ENCODE measurements at regions not wholly inside any gene's neighbourhood (a gene's known extent, or its start where the extent isn't known, plus 50 kb on each side); places are given as distances from the start of the nearest gene placed in this dataset.
A peak's percentile ranks its signal among the peaks of the same experiment; 100 is the strongest.

DNA sequence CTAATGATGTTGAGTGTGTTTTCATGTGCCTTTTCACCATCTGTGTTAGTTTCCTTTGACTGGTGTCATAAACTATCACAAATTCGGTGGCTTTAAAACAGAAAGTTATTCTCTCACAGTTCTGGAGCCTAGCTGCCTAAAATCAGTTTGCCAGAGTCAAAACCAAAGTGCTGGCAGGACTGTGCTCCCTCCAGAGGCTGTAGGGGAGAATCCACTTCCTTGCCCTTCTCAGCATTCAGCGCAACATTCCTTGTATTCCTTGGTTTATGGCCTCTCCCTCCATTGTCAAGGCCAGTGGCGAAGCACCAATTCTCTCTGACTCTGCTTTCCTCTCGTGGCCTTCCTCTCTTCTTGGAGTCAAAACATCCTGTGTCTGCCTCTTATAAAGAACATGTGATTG lies 174.2 kb upstream of the PDE3A start:
- no peak overlapping the region for H2AFZ ChIP-seq (ENCODE audit: insufficient read depth, low read depth, low read length, poor library complexity, severe bottlenecking)
- H3K4me1 ChIP-seq (ENCODE audit: control insufficient read depth in 1 of 2, insufficient read depth in 2 of 2, low read length in 2 of 2), result no peaks in the 10 kb centered on the region
- H3K27me3 Mint-ChIP-seq (ENCODE audit: low read depth in 3 of 3), result peaks cover 0 to 3% (median 0%) of the 10 kb centered on the region in 3 donors
- no peak overlapping the region for H3K4me2 ChIP-seq (replicated peaks; ENCODE audit: extremely low read depth, low read length, poor library complexity, severe bottlenecking)
- no peaks in the 10 kb centered on the region for H3K36me3 ChIP-seq (replicated peaks in 1 of 2; ENCODE audit: control insufficient read depth in 1 of 2, insufficient read depth in 2 of 2, low read length in 2 of 2)
- no peaks in the 10 kb centered on the region for H3K9me3 ChIP-seq (replicated peaks in 1 of 2; ENCODE audit: control insufficient read depth in 1 of 2, insufficient read depth in 1 of 2, low read length in 2 of 2)
- H3K27me3 ChIP-seq (ENCODE audit: control insufficient read depth in 2 of 2, insufficient read depth in 2 of 2, low read length in 2 of 2), result no peaks in the 10 kb centered on the region
- H4K20me1 ChIP-seq (ENCODE audit: insufficient read depth, low read length), result no peaks in the 10 kb centered on the region
- no peak overlapping the region for H3K27ac ChIP-seq (ENCODE audit: low read depth in 1 of 2, low read length in 2 of 2)
- H3K4me1 Mint-ChIP-seq, result peaks cover 3% of the 10 kb centered on the region
- no peak overlapping the region for H3K4me3 ChIP-seq (replicated peaks in 1 of 3; ENCODE audit: low read depth in 2 of 3, low read length in 3 of 3)
- H3K4me3 Mint-ChIP-seq, result no peak overlapping the region
- peaks cover 0 to 4% (median 0%) of the 10 kb centered on the region in 7 donors for H3K9me3 Mint-ChIP-seq
- H3K79me2 ChIP-seq (ENCODE audit: insufficient read depth, low read length), result no peaks in the 10 kb centered on the region
- no peak overlapping the region for H3K9ac ChIP-seq (ENCODE audit: insufficient read depth, low read length, poor library complexity, severe bottlenecking)
- TF ChIP-seq, protein P1, sequence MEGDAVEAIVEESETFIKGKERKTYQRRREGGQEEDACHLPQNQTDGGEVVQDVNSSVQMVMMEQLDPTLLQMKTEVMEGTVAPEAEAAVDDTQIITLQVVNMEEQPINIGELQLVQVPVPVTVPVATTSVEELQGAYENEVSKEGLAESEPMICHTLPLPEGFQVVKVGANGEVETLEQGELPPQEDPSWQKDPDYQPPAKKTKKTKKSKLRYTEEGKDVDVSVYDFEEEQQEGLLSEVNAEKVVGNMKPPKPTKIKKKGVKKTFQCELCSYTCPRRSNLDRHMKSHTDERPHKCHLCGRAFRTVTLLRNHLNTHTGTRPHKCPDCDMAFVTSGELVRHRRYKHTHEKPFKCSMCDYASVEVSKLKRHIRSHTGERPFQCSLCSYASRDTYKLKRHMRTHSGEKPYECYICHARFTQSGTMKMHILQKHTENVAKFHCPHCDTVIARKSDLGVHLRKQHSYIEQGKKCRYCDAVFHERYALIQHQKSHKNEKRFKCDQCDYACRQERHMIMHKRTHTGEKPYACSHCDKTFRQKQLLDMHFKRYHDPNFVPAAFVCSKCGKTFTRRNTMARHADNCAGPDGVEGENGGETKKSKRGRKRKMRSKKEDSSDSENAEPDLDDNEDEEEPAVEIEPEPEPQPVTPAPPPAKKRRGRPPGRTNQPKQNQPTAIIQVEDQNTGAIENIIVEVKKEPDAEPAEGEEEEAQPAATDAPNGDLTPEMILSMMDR (IDR thresholded peaks at IDR 0.05), result no peak
- H3K27ac Mint-ChIP-seq, result no peak overlapping the region
- intact Hi-C loops (cut with micrococcal nuclease), result no loop called here
- no peak for DNase-seq
- WGBS (ENCODE audit: insufficient coverage), result 64% methylated on average over 3 of the region's 4 CpGs
- no peaks in the 10 kb centered on the region for H3K36me3 Mint-ChIP-seq

DNA sequence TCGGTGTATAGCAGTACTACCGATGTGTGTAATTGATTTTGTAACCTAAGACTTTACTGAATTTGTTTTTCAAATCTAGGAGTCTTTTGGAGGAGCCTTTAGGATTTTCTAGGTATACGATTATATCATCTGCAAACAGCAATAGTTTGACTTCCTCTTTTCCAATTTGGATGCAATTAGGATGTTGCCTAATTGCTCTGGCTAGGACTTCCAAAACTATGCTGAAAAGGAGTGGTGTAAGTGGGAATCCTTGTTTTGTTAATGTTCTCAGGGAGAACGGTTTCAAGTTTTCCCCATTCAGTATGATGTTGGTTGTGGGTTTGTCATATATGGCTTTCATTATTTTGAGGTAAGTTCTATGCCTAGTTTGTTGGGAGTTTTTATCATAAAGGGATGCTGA lies 171.6 kb upstream of the PDE3A start:
- no peak overlapping the region for H3K4me3 ChIP-seq (replicated peaks in 1 of 3; ENCODE audit: low read depth in 2 of 3, low read length in 3 of 3)
- Mint-ChIP-seq H3K4me3 (no peak overlapping the region), H3K27me3 (ENCODE audit: low read depth in 3 of 3) (peaks cover 0 to 2% (median 0%) of the 10 kb centered on the region in 3 donors), H3K27ac (no peak overlapping the region), H3K36me3 (no peaks in the 10 kb centered on the region), H3K9me3 (peaks cover 0 to 7% (median 0%) of the 10 kb centered on the region in 7 donors), H3K4me1 (peaks cover 3% of the 10 kb centered on the region)
- H3K4me1 ChIP-seq (ENCODE audit: control insufficient read depth in 1 of 2, insufficient read depth in 2 of 2, low read length in 2 of 2), result no peaks in the 10 kb centered on the region
- DNase-seq, result peak in 1 of 3 donors; percentile 7
- no peaks in the 10 kb centered on the region for H3K27me3 ChIP-seq (ENCODE audit: control insufficient read depth in 2 of 2, insufficient read depth in 2 of 2, low read length in 2 of 2)
- intact Hi-C loops (cut with micrococcal nuclease), result no loop called here
- H3K9me3 ChIP-seq (replicated peaks in 1 of 2; ENCODE audit: control insufficient read depth in 1 of 2, insufficient read depth in 1 of 2, low read length in 2 of 2), result no peaks in the 10 kb centered on the region
- TF ChIP-seq, protein P1 (IDR thresholded peaks at IDR 0.05), result no peak
- no peaks in the 10 kb centered on the region for H4K20me1 ChIP-seq (ENCODE audit: insufficient read depth, low read length)
- no peak overlapping the region for H3K27ac ChIP-seq (ENCODE audit: low read depth in 1 of 2, low read length in 2 of 2)
- no peak overlapping the region for H3K9ac ChIP-seq (ENCODE audit: insufficient read depth, low read length, poor library complexity, severe bottlenecking)
- 67% methylated on average over 1 of the region's 4 CpGs for WGBS (ENCODE audit: insufficient coverage)
- no peak overlapping the region for H3K4me2 ChIP-seq (replicated peaks; ENCODE audit: extremely low read depth, low read length, poor library complexity, severe bottlenecking)
- H3K79me2 ChIP-seq (ENCODE audit: insufficient read depth, low read length), result no peaks in the 10 kb centered on the region
- H3K36me3 ChIP-seq (replicated peaks in 1 of 2; ENCODE audit: control insufficient read depth in 1 of 2, insufficient read depth in 2 of 2, low read length in 2 of 2), result no peaks in the 10 kb centered on the region
- H2AFZ ChIP-seq (ENCODE audit: insufficient read depth, low read depth, low read length, poor library complexity, severe bottlenecking), result no peak overlapping the region
